Stimulated activated CD4-positive, alpha-beta T cell treated with anti-CD3 and anti-CD28 coated beads, Interleukin-1b, Interleukin-23, amount 100 ng/mL, for 4 hours (primary cell): ENCODE measurements at regions not wholly inside any gene's neighbourhood (a gene's known extent, or its start where the extent isn't known, plus 50 kb on each side); places are given as distances from the start of the nearest gene placed in this dataset.

Experiments used
- DNase-seq, 2 donors: peaks; one replicate each; pipeline ENCODE4 v3.0.0-alpha.2; 2020; ENCODE audit warnings: low read depth in 2 of 2

DNA sequence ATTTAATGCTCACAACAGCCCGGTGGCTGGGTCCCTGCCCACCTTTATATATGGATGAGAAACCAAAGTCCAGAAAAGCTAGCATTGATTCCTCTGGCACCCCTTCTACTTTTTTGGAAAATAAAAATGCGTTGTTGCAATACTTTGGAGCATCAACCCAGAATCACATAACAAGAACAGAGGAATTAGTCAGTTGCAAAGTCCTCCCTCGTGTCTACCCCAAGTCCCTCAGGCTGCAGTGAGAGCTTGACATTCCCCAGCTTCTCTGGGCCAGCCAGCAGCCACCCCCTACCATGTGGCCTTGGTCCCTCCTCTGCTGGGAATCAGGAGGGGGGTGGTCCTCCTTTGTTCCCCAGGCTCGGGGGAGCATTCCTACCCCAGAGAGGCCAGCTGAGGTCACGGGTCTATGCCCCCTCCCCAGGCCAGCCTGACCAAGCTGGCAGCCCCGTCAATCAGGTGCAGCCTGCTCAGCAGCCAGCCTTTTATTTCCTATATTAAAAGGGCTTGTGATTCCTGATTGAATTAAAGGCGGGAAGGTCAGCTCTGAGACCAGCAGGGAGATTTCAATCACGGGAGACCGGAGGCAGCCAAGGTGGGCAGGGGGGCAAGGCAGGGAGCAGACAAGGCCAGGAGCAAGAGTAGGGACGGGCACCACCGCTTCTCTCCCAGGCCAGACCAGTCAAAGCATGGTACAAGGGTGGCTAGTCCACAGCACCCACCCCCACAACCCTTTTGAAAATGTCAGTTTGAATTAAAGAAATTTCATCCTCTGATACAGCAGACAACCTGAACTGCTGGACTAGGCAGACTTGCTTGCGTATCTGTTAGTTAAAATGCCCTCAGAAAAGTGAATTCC, 158.9 kb downstream of the MRPL14 start:
- no peak for DNase-seq

DNA sequence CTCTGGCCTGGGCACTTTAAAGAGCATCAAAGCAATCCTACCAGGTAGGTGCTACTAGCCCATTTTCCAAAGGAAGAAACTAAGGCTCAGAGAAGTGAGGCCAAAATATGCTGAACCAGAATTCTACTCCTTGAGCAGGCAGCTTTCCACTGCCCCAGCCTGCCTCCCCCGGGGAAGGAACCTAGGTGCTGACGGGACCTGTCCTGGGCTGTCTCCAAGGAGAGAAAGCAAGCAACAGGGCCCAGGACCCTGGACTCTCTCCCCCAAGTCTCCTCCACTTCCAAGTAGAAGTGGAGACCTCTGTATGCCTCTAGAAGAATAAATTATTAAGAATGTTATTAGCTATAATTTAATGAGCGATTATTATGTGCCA, 159.5 kb downstream of the MRPL14 start:
- DNase-seq: no peak

DNA sequence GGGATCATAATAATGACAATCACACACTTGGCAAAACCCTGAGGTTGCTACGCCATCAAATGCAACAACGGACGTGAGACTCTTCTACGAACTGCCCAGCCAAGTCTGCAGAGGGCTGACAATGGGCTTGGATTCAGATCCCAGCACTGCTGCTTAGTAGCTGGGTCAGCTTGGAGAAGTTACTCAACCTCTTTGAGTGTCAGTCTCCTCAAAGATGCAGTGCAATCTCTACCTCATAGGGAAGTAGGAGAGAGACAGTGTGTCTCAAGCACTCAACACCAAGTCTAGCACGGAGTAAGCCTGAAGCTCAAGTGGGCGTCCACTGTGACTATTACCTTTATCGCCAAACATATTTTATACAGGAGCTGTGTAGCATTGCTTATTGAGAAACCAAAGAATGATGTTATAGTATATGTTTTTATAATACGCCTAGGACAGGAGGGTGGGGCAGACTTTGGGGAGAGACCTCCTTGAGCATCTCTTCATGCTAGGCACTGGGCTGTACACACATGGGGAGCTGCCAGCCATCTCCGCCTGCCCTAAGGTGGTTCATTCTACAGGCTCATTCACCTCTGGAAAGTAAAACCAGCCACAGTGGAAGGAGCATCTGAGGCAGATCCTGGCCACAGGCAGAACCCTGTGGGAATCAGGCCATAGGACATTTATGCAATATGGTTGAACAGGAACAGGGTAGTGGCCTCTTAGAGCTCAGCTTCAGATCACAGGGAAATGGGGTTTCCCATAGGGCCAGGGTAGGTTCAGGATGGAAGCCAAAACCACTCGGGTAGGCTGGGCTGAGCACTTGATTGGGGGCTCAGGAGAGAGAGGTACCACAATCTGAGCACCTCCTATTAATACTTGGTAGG, 160.2 kb downstream of the MRPL14 start:
- no peak for DNase-seq

DNA sequence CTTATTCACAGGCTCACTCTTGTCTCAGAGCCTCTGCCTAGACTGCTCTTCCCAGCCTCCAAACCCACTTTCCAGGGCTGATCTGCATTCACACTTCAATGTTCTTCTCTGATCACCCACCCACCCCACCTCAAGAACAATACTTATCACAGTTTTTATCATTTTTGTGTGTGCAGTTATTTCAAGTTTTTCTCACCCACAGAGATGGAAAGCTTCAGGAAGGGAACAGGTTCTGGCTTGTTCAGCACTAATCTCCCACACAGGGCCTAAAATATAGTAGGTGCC, 160.9 kb downstream of the MRPL14 start:
- DNase-seq: no peak

DNA sequence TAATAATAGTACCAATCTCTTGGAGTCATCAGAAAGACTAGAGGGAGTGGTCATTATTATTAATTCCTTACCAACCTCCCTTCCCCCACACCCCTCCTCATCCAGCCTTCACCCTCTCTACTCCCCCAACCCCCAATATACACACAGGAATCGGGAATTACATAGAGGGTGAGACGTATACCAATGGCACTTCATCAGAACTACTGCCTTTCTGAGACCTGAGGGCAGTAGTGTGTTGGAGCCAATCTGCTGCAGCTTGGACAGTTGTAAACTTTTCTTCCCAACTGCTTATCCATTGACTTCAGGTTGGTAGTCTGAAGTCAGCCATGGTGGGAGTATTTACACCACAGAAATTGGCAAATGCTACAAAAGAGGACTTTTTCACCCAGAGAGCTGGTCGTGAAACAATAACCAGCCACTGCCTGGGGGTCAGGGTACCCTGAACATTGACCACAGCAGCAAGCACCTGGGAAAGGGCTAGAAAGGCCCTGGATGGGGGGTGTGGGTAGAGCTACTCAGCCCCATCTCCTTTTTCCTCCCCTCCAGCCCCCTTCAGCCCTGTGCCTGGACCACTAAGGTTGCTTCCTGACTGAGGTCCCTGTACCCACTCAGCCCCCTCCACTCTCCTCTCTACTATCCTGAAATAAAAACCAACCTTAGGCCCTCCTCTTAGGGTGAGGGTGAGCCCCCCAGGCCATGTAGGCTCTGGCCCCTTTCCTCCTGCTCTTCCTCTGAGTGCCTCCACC, 161.5 kb downstream of the MRPL14 start:
- no peak for DNase-seq

DNA sequence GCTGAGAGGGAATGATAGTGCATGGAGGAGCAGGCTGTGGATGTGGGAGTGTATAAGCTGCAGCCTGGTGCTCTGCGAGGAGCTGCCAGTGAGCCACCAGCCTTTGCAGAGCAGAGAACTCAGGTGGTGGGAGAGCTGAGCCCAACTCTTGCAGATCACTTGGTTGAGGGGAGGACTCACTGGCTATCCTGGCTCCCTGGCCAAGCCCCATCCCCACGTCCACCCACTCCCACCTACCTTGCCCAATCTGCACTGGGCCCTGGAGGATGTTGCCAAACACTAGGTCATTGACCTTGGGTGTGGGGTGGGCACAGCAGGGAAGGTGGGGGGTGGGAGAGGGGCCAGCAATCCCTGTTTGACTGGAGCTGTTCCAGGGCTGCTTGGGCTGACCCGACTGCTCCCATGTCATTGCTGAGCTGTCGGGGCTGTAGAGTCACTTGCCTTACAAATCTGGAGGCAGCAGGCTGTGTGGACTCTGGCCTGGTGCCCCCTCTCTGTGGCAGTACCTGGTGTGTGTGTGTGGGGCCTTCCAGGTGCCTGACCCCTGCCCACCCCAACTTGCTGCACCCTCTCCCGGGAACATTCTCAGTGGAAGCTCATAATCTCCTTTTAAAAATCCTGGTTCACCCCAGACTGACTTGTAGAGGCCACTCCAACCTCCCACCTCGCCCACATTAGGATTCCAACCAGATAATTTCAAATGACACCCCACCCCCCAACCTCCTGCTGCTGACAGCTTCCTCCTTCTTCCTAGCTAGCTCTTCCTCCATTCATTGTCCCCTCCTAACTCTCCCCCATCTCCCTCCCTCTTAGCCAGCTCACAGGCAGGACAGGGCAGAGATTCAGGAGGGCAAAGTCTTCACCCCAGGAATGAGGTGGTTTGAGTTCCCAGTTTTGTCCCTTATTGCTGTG, 162.3 kb downstream of the MRPL14 start:
- DNase-seq: no peak

DNA sequence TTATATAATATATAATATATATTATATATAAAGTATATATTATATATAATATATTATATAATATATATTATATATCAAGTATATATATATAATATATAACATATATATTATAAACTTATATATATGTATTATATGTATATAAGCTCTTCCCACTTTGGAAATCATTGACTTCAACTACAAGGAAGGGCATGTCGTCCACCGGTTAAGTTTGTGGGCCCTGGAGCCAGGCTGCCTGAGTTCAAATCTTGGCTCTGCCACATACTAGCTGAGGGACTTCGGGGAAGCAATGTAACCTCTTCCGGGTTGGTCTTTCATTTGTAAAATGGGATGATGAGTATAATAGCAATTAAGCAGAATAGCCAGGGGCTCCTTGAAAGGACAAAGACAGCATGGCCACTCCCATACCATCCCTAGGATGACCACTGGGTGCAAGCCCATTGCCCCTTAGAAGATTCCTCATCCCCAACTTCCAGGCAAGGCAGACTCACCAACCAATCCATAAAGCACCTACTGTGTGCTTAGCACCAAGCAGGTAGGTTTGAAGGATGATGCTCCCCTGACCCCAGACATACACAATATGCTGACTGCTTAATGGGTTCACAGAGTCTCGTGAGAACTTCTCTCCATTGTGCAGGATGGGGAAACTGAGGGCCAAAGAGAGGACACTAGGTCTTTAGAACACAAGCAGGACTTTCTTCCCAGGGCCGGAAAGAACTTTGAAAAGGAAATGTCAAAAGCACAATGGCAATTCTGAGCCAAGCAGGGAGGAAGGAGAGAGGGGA, 163.2 kb downstream of the MRPL14 start:
- DNase-seq: no peak

DNA sequence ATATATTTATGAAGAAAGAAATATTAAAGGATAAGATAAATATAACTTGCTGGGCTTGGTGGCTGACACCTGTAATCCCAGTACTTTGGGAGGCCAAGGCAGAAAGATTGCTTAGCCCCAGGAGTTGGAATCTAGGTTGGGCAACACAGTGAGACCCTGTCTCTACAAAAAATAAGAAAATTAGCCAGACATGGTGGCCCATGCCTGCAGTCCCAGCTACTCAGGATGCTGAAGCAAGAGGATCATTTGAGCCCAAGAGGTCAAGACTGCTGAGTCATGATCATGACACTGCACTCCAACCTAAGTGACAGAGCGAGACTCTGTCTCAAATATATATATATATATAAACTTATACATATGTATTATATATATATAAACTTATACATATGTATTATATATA, 164.0 kb downstream of the MRPL14 start:
- DNase-seq: no peak

DNA sequence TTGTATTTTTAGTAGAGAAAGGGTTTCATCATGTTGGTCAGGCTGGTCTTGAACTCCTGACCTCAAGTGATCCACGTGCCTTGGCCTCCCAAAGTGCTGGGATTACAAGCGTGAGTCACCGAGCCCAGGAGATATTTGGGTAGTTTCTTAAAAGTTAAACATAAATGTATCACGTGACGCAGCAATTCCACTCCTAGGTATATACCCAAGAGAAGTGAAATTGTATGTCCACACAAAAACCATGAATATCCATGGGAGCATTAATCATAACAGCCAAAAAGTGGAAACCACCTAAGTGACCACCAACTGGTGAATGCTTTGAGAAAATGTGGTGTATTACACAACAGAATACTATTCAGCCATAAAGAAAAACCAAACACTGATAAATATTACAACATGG, 164.8 kb downstream of the MRPL14 start:
- no peak for DNase-seq

DNA sequence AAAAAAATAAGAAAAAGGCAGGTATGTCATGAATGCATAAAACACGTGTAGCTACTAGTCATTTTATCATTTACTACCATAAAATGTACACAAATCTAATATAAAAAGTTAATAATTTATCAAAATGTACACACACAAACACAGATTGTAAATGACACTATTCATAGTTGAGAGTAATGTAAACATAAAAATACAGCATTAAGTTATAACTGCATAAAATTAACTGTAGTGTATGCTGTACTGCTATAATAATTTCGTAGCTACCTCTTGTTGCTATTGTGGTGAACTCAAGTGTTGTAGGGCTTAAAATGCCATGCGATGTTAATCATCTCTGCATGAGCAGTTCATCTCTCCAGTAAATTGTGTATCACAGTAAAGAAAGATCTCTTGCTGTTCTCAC, 170.0 kb downstream of the MRPL14 start:
- DNase-seq: no peak

DNA sequence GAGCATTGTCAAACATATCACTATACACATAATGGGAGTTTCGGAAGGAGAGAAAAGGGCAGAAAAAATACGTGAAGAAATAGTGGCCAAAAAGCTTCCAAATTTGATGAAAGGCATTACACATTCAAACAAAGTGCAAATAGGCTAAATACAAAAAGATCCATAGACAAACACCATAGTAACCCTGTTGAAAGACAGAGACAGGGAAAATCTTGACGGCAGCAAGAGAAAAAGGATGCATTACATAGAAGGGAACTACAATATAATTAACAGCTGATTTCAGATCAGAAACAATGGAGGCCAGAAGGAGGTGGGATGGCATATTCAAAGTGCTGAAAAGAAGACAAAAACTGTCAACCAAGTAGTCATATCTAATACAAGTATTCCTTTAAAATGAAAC, 170.8 kb downstream of the MRPL14 start:
- DNase-seq: no peak

DNA sequence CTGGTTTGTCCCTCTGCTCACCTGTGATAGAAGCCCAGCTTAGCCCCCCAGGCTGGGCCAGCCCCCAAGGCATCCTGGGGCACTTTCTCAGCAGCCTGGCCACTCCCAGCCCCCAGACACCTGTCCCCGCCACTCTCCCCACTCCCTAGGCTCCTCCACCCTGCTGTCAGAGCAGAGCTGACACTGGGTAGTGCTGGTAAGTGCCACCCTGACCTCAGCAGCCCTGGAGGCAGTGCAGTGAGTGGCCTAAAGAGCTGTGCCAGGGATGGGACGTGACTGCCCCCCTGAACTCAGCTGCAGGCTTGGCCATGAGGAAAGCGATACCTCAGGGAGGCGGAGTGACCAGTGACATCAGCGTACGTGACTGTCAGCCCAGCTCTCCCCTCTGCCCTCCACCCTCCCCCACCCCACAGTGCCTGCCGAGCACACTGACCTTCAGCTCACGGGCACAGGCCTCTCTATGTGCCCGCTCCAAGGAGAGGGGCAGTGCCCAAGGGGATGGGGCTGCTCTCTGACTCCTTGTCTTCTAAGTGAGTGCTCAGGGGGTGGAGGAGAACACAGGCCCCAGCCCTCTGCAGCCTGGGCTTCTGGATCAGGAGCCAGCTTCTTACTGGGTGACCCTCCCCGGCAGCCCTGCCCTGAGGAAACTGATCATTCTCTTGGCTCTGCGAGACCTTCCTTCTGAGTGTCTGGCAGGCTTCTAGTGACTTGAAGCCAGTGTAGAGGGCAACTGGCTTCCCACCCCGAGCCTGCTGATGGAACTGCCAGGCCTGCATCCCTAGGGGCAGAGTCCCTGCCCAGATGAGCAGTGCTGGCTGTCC, 172.7 kb downstream of the MRPL14 start:
- DNase-seq: no peak

DNA sequence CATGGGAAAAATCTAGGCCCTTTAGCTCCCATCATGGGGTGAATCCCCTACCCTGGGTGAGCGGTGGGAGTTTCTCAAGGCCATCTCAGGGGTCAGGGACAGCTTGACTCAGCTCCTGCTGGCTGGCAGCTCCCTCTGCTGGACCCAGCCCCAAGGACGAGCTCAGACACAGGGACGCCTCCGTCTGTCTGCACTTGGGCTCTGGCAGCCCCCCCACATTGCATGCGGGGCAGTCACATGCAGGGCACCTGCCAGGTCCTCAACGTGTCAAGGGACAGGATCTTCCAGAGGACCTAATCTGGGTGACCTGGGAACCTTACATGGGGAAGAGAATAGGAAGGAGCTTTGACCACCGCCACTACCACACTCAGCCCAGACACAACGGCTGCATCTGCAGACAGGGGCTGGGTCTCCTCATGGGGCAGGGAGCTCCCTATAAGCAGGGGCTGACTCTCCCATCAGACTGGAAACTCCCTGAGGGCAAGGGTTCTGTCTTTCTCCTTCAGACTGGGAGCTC, 173.4 kb downstream of the MRPL14 start:
- DNase-seq: no peak

DNA sequence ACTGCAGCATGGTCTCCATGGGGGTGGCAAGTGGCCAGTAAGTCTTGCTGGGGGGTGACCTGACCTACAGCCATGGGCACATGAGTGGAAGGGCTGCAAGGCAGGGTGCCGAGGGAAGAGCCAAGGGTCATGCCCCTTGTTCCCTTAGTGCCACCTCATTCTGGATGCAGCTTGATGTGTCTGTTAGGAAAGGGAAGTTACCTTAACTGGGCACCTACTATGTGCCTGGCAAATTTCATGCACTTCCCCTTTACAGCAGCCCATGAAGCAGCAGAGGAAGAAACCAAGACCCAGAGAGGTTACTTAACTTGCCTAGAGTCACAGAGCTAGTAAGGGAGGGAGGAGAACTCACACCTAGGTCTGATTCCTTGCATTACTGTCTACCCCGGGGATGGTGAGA, 174.0 kb downstream of the MRPL14 start:
- no peak for DNase-seq

DNA sequence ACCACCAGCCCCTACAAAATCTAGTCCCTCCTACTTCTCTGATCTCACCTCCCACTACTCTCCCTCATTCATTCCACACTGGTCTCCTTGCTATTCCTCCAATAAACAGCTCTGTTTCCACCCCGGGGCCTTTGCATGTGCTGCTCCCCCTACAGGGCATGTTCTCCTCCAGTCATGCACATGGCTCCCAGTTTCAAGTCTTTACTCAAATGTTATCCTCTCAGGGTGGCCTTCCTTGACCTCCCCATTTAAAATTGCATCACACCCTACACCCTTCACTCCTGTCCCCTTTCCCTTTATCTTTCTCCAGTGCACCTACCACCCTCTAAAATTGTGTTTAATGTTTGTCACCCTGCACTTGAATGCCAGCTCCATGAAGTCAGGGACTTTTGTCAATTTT, 174.5 kb downstream of the MRPL14 start:
- DNase-seq: no peak

DNA sequence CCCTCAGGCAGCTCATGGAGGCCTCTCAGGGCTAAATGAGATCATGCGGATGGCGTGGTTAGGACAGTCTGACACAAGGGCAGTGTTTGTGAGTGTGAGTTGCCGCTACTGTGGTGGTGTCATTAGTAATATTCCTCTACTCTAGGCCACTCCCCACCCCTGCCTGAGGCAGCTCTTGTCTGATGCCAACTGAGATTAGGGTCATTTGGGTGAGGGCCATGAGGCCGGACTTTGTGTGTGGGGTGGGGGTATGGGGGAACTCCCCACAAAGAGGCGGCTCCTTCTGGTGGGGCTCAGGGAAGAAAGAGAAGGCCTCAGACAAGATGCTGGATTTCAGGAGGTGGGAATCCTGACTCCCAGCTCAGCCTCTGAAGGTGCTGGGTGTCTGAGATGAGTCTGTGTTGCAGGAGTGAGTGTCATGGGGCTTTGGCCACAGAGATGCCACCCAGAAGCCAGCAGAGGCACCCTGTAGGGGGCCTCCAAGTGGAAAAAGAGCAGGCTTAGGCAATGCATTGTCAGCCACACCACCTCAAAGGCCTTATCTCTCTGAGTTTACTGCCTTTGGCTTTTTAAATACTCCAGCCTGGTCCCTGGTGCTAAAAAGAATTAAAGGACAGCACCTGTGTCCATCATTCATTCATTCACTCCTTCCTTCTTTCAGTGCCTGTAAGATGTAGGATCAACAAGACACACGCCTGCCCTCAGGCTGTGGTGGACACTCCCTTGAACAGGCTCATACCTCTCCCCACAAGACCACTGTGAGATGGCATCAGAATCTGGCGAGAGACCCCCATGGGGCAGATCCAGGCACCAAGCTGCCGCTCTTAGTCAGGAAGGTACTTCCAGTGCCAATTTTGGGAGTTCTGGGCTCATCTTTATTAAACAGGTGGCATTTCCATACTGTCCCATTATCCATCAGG, 175.2 kb downstream of the MRPL14 start:
- DNase-seq: no peak

DNA sequence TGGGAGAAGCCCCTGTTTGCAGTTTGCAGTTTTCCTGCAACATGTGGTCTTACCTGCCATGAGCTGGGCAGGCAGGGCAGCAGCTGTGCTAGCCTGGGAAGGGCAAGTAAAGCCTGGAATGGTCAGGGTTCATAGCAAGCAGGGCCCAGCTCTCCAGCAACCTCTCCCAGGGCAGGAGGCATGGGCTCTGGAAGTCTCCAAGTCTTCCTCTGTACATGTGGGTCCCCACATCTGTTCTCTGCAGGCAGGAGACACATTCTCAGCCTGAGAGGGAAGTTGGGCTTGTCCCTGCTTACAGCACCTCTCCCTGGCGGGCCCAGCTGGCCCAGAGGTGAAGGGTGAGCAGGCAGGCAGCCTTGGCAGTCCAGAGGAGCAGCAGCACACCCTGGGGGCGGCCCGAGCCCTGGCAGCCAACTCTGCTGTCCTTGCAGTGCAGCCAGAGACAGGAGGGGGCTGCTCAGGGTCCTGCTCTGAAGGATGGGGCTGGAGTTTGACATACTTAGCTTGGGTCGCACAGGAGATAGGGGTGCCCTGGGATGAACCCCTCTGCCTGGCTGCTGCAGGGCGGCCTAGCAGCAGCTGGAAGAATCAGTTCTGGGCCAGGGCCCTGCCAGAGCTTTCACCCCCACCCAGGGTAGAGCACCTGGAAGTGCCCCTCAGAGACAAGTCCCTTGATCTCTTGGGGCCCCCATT, 176.0 kb downstream of the MRPL14 start:
- no peak for DNase-seq

DNA sequence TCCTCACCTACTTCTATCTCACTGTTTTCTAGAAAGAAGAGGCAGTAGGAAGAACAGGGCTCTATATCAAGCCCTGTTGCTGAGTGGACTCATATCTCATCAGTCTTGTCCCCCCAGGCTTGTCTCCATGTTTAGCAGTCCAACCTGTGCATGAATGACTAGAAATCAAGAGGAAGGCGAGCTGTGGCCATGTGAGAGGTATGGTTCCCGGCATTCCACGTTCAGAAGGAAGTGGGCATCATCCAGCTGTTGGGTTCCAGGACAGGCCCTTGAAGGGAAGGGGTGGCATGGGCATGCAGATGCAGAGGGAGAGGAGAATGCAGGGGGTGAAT, 176.6 kb downstream of the MRPL14 start:
- DNase-seq: no peak
